Liver (tissue), 8 donors: ENCODE measurements at regions not wholly inside any gene's neighbourhood (a gene's known extent, or its start where the extent isn't known, plus 50 kb on each side); places are given as distances from the start of the nearest gene placed in this dataset.

ENCODE experiments used
- DNase-seq: peaks from one replicate; pipeline ENCODE4 v3.0.0-alpha.2; 2017; ENCODE audit warnings: low spot score
- H3K27ac ChIP-seq, 2 donors: one replicate each; pipeline ENCODE4 v1.7.0; 2013; ENCODE audit warnings: inconsistent platforms in 2 of 2, low read length in 2 of 2, control low read depth in 1 of 2, low read depth in 1 of 2, mild to moderate bottlenecking in 1 of 2
- H3K27me3 ChIP-seq, 4 donors: one replicate each; pipeline versions ENCODE4 v1.6.1 to v1.7.0; 2013; ENCODE audit warnings: low read length in 3 of 4, inconsistent platforms in 1 of 4, mild to moderate bottlenecking in 1 of 4, moderate library complexity in 1 of 4; ENCODE audit not compliant: control insufficient read depth in 4 of 4, insufficient read depth in 4 of 4
- H3K36me3 ChIP-seq, 4 donors: one replicate each; pipeline versions ENCODE4 v1.6.1 to v1.7.0; 2013; ENCODE audit warnings: low read length in 3 of 4, mild to moderate bottlenecking in 3 of 4, low read depth in 1 of 4, moderate library complexity in 1 of 4; ENCODE audit not compliant: control insufficient read depth in 4 of 4, insufficient read depth in 3 of 4
- H3K4me1 ChIP-seq, 4 donors: one replicate each; pipeline versions ENCODE4 v1.6.1 to v1.7.0; 2013; ENCODE audit warnings: low read length in 3 of 4, mild to moderate bottlenecking in 3 of 4, moderate library complexity in 1 of 4; ENCODE audit not compliant: control insufficient read depth in 4 of 4, insufficient read depth in 4 of 4
- H3K4me3 ChIP-seq, 3 donors: one replicate each; pipeline versions ENCODE4 v1.6.1 to v1.7.0; 2013; ENCODE audit warnings: low read length in 3 of 3, control low read depth in 1 of 3, low read depth in 1 of 3, mild to moderate bottlenecking in 1 of 3
- H3K9ac ChIP-seq, 2 donors: one replicate each; pipeline ENCODE4 v1.7.0; 2013; ENCODE audit warnings: low read length in 2 of 2, mild to moderate bottlenecking in 2 of 2, moderate library complexity in 2 of 2, control low read depth in 1 of 2, low read depth in 1 of 2
- H3K9me3 ChIP-seq, 4 donors: one replicate each; pipeline versions ENCODE4 v1.6.1 to v1.7.0; 2013; ENCODE audit warnings: low read length in 3 of 4; ENCODE audit not compliant: control insufficient read depth in 4 of 4
- CTCF ChIP-seq: fragments of 150-350 bp; IDR thresholded peaks from 2 replicates; pipeline ENCODE4 v1.5.1; 2017; ENCODE audit warnings: improper control_type of control experiment, low read depth, low read length; ENCODE audit not compliant: missing input control
- EGR1 ChIP-seq, 2 donors: IDR thresholded peaks; 2 replicates each; pipeline ENCODE4 v1.6.1; 2016 to 2018; ENCODE audit warnings: antibody characterized with exemption in 2 of 2, low read depth in 2 of 2
- FOXA1 ChIP-seq: IDR thresholded peaks from 2 replicates; pipeline ENCODE4 v1.6.1; 2016; ENCODE audit warnings: antibody characterized with exemption
- FOXA2 ChIP-seq: IDR thresholded peaks from 2 replicates; pipeline ENCODE4 v1.6.1; 2016; ENCODE audit warnings: antibody characterized with exemption
- GABPA ChIP-seq, 2 donors: IDR thresholded peaks in 1 of 2; conservative IDR thresholded peaks in 1 of 2; 2 replicates each; pipeline ENCODE4 v1.6.1; 2016; ENCODE audit warnings: antibody characterized with exemption in 2 of 2, mild to moderate bottlenecking in 1 of 2, moderate library complexity in 1 of 2
- HNF4A ChIP-seq, 2 donors: conservative IDR thresholded peaks; 2 replicates each; pipeline ENCODE4 v1.6.1; 2016; ENCODE audit warnings: antibody characterized with exemption in 2 of 2, mild to moderate bottlenecking in 2 of 2
- HNF4G ChIP-seq: IDR thresholded peaks from 2 replicates; pipeline ENCODE4 v1.6.1; 2016; ENCODE audit warnings: antibody characterized with exemption
- JUND ChIP-seq, 2 donors: IDR thresholded peaks; 2 replicates each; pipeline ENCODE4 v1.6.1; 2016; ENCODE audit warnings: antibody characterized with exemption in 2 of 2
- MAX ChIP-seq: IDR thresholded peaks from 2 replicates; pipeline ENCODE4 v1.6.1; 2016; ENCODE audit warnings: antibody characterized with exemption
- NR2F2 ChIP-seq: IDR thresholded peaks from 2 replicates; pipeline ENCODE4 v1.6.1; 2016; ENCODE audit warnings: antibody characterized with exemption
- RAD21 ChIP-seq, 2 donors: IDR thresholded peaks; 2 replicates each; pipeline ENCODE4 v1.6.1; 2016; ENCODE audit warnings: antibody characterized with exemption in 2 of 2, mild to moderate bottlenecking in 2 of 2
- REST ChIP-seq: IDR thresholded peaks from 2 replicates; pipeline ENCODE4 v1.6.1; 2016; ENCODE audit warnings: antibody characterized with exemption, mild to moderate bottlenecking
- RXRA ChIP-seq, 2 donors: IDR thresholded peaks; 2 replicates each; pipeline ENCODE4 v1.6.1; 2017 to 2018; ENCODE audit warnings: antibody characterized with exemption in 2 of 2, mild to moderate bottlenecking in 1 of 2
- SP1 ChIP-seq: IDR thresholded peaks from 2 replicates; pipeline ENCODE4 v1.6.1; 2018; ENCODE audit warnings: antibody characterized with exemption, mild to moderate bottlenecking
- TAF1 ChIP-seq: conservative IDR thresholded peaks from 2 replicates; pipeline ENCODE4 v1.6.1; 2016; ENCODE audit warnings: antibody characterized with exemption, mild to moderate bottlenecking
- YY1 ChIP-seq: IDR thresholded peaks from 2 replicates; pipeline ENCODE4 v1.6.1; 2016; ENCODE audit warnings: antibody characterized with exemption, mild to moderate bottlenecking
- ZBTB33 ChIP-seq: IDR thresholded peaks from 2 replicates; pipeline ENCODE4 v1.6.1; 2016; ENCODE audit warnings: antibody characterized with exemption
- WGBS: extraction: QIAGEN DNeasy Blood & Tissue Kit; methylation state at CpG from one replicate; pipeline ENCODE4 v1.1.7; 2013; 5-methylcytosine and 5-hydroxymethylcytosine counted together
- TF ChIP-seq, protein P1 (sequence below): IDR thresholded peaks from 2 replicates; pipeline ENCODE4 v1.6.1; 2016; ENCODE audit warnings: antibody characterized with exemption
- donor health status: healthy.
- donor health status: healthy.
- donor health status: healthy.
- donor health status: healthy.
- donor health status: healthy.

DNA sequence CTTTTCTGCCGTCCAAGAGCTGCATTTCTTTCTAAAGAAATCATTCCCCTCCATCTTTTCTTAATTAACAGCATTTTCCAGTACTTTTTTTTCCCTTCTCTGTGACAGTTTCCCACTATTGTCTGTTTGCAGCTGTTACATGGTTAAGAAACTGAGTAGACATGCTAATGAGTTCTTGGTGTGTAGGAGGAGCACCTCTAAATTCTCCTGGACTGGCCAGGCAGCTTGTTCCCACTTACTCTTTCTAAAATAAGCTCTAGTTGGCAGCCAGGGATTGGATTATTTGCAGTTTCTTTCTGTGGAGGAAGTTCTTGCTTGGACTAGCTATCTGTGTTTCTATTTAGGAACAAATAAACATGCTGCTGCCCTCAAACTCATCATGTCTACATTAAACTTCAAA, 235.1 kb upstream of the GAP43 start:
- Histone ChIP-seq H3K9ac (no peak overlapping the region), H3K4me3 (no peak overlapping the region), H3K27me3 (no peaks in the 10 kb centered on the region), H3K27ac (no peak overlapping the region), H3K36me3 (no peaks in the 10 kb centered on the region), H3K9me3 (no peaks in the 10 kb centered on the region), H3K4me1 (no peaks in the 10 kb centered on the region)
- TF ChIP-seq ZBTB33 (no peak), GABPA (IDR thresholded peaks at IDR 0.05 in 1 of 2, conservative IDR thresholded peaks at IDR 0.05 in 1 of 2) (no peak), YY1 (no peak), EGR1 (IDR thresholded peaks at IDR 0.05; ENCODE audit: low read depth in 2 of 2) (no peak), HNF4A (conservative IDR thresholded peaks at IDR 0.05) (no peak), TAF1 (no peak), NR2F2 (no peak), FOXA1 (no peak)
- 77% methylated on average over 1 of the region's 1 CpG for WGBS
- DNase-seq, result no peak

GRCh38 chr3:115388811-115389210, 234.5 kb upstream of the GAP43 start:
- Histone ChIP-seq H3K9ac (no peak overlapping the region), H3K27me3 (peaks cover 0 to 3% (median 0%) of the 10 kb centered on the region in 4 donors), H3K4me1 (no peaks in the 10 kb centered on the region), H3K9me3 (no peaks in the 10 kb centered on the region), H3K36me3 (no peaks in the 10 kb centered on the region), H3K27ac (no peak overlapping the region), H3K4me3 (no peak overlapping the region)
- no peak for TF ChIP-seq RXRA (IDR thresholded peaks at IDR 0.05)
- TF ChIP-seq MAX, result no peak
- TF ChIP-seq RAD21 (IDR thresholded peaks at IDR 0.05), result no peak
- no peak for TF ChIP-seq HNF4A (conservative IDR thresholded peaks at IDR 0.05)
- TF ChIP-seq FOXA2, result no peak
- TF ChIP-seq CTCF, result no peak
- no peak for TF ChIP-seq HNF4G
- TF ChIP-seq, protein P1, sequence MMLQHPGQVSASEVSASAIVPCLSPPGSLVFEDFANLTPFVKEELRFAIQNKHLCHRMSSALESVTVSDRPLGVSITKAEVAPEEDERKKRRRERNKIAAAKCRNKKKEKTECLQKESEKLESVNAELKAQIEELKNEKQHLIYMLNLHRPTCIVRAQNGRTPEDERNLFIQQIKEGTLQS, result no peak
- TF ChIP-seq SP1, result no peak
- TF ChIP-seq TAF1, result no peak
- TF ChIP-seq REST, result no peak
- TF ChIP-seq JUND (IDR thresholded peaks at IDR 0.05), result no peak
- TF ChIP-seq NR2F2, result no peak
- no peak for TF ChIP-seq YY1
- TF ChIP-seq FOXA1, result no peak
- no peak for TF ChIP-seq GABPA (IDR thresholded peaks at IDR 0.05 in 1 of 2, conservative IDR thresholded peaks at IDR 0.05 in 1 of 2)
- TF ChIP-seq EGR1 (IDR thresholded peaks at IDR 0.05; ENCODE audit: low read depth in 2 of 2), result no peak
- no peak for TF ChIP-seq ZBTB33
- 55% methylated on average over 3 of the region's 3 CpGs for WGBS
- DNase-seq, result no peak
